ENCODE measurements at regions not wholly inside any gene's neighbourhood (a gene's known extent, or its start where the extent isn't known, plus 50 kb on each side); places are given as distances from the start of the nearest gene placed in this dataset.

DNA sequence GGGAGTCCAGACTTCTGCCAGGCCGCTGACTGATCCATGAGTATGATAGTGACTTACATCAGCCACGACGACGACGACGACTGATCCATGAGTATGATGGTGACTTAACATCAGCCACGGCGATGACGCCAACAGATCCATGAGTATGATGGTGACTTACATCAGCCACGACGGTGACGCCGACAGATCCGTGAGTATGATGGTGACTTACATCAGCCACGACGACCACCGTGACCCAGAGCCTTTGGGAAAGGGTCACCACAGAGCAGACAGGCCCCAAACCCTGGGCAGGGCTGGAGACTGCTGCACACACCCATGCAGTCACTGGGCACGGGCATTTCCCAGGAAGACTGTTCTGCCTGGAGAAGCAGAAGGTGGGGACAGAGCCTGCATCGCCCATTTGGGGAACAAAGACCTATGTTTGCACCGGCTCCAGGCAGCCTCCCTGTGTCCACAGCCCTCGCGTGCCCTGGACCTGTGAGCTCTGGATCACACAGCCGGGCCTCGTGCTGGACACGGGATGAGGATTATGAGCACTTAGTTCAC, 130.9 kb upstream of the SPACA7 start:
- TF ChIP-seq CTCF (IDR thresholded peaks at IDR 0.05; ENCODE audit: extremely low read depth in 1 of 2, insufficient read depth in 1 of 2, low read depth in 1 of 2, low read length in 2 of 2) (no peak), POLR2A (IDR thresholded peaks at IDR 0.05; ENCODE audit: low read depth, low read length) (no peak), EZH2 (IDR thresholded peaks at IDR 0.05; ENCODE audit: borderline replicate concordance, low read depth, low read length, severe bottlenecking) (no peak)
- TF ChIP-seq, protein P1, sequence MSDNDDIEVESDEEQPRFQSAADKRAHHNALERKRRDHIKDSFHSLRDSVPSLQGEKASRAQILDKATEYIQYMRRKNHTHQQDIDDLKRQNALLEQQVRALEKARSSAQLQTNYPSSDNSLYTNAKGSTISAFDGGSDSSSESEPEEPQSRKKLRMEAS (IDR thresholded peaks at IDR 0.05; ENCODE audit: insufficient read depth, insufficient read length), result no peak
